IPS DF 19.7 (cell line): ENCODE measurements at regions not wholly inside any gene's neighbourhood (a gene's known extent, or its start where the extent isn't known, plus 50 kb on each side); places are given as distances from the start of the nearest gene placed in this dataset.
"Not testable (repeated sequence)": the region's sequence is repeated elsewhere in the genome, so short reads cannot be mapped to it uniquely, and the experiment has no call there.

Experiments used
- DNase-seq: peaks from one replicate; pipeline ENCODE4 v3.0.0-alpha.2; 2013; ENCODE audit warnings: low read depth, low spot score

GRCh38 chrX:13478740-13479451 is 90.5 kb upstream of the EGFL6 start:
- DNase-seq: no peak

GRCh38 chrX:13476384-13476783 is 93.0 kb upstream of the EGFL6 start:
- DNase-seq: no peak

- DNase-seq: no peak
These were observed 95.3 kb upstream of the EGFL6 start for GRCh38 chrX:13474164-13474516.

GRCh38 chrX:13473442-13474163 is 95.8 kb upstream of the EGFL6 start:
- DNase-seq: no peak

GRCh38 chrX:13472975-13473374 is 96.4 kb upstream of the EGFL6 start:
- DNase-seq: no peak

- no peak for DNase-seq
These were observed 98.1 kb upstream of the EGFL6 start for GRCh38 chrX:13471269-13471668.

GRCh38 chrX:13470685-13470977 is 98.8 kb upstream of the EGFL6 start:
- DNase-seq: no peak

GRCh38 chrX:13469963-13470684 is 99.3 kb upstream of the EGFL6 start:
- no peak for DNase-seq

- DNase-seq: no peak
These were observed 101.3 kb upstream of the EGFL6 start for GRCh38 chrX:13468096-13468495.

- no peak for DNase-seq
These were observed 102.2 kb upstream of the EGFL6 start for GRCh38 chrX:13467243-13467642.

- DNase-seq: no peak
These were observed 104.7 kb upstream of the EGFL6 start for GRCh38 chrX:13464599-13465275.

GRCh38 chrX:13463608-13464007 is 105.8 kb upstream of the EGFL6 start:
- DNase-seq: no peak

- DNase-seq: no peak
These were observed 117.1 kb upstream of the EGFL6 start for GRCh38 chrX:13452283-13452682.

- DNase-seq: no peak
These were observed 120.0 kb upstream of the EGFL6 start for GRCh38 chrX:13449441-13449840.

GRCh38 chrX:13448941-13449340 is 120.5 kb upstream of the EGFL6 start:
- no peak for DNase-seq

- not testable (repeated sequence) for DNase-seq
These were observed 121.8 kb upstream of the ATXN3L start for GRCh38 chrX:13441608-13442007.

GRCh38 chrX:13440176-13440575 is 120.3 kb upstream of the ATXN3L start:
- no peak for DNase-seq

- DNase-seq: no peak
These were observed 113.4 kb upstream of the ATXN3L start for GRCh38 chrX:13433298-13433605.

GRCh38 chrX:13432414-13433297 is 112.8 kb upstream of the ATXN3L start:
- no peak for DNase-seq

GRCh38 chrX:13430136-13430827 is 110.4 kb upstream of the ATXN3L start:
- DNase-seq: no peak
